Left cardiac atrium (tissue), 4 donors: ENCODE measurements at regions not wholly inside any gene's neighbourhood (a gene's known extent, or its start where the extent isn't known, plus 50 kb on each side); places are given as distances from the start of the nearest gene placed in this dataset.

Experiments
- ATAC-seq, 2 donors: fragments of 200-7000 bp; cut with Tn5 transposase; one replicate each; pipeline ENCODE4 v1.9.1; 2020; ENCODE audit warnings: mild to moderate bottlenecking in 2 of 2, moderate library complexity in 2 of 2
- DNase-seq: peaks from one replicate; pipeline ENCODE4 v3.0.0-alpha.2; 2020
- intact Hi-C, 2 donors: fragments of 100-400 bp; cut with DNase I; formaldehyde crosslinking; loops; one replicate each; pipeline versions ENCODE4 v1.14.1 to v1.15.1; 2022 to 2023
- donor health status: DM: no; HTN: yes; CAD: no.
- donor health status: DM: no; HTN: yes; CAD: no; lungs with severe emphysema.
- donor health status: DM: yes; HTN: yes; CAD: no.
- donor health status: Dilated cardiomyopathy.

- ATAC-seq (no peak), DNase-seq (no peak)
- intact Hi-C loops = no loop called here
These were observed 182.8 kb downstream of the ARL4A start for GRCh38 chr7:12870219-12870618.

DNA sequence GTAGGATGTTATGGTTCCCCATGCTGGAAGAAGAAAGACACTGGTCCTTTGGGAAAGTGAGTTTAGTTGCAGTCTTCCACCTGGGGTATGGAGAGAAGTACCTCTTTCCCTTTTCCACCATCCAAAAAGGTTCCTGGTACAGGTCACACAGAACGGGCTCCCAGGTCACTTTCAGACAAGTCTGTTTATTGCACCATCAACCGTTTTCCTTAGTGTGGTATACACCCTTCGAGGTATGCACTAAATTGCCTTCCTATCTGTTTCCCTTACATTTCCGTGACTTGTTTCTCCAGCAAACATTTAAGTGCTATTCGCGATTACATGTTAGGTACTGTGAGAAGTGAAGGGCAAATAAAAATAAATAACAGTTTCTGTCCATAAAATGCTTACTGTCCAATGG lies 185.1 kb downstream of the ARL4A start:
- DNase-seq (no peak), ATAC-seq (no peak)
- intact Hi-C loops = no loop called here

GRCh38 chr7:12873571-12873970 lies 186.1 kb downstream of the ARL4A start:
- no peak for DNase-seq
- intact Hi-C loops = no loop called here
- no peak for ATAC-seq

DNA sequence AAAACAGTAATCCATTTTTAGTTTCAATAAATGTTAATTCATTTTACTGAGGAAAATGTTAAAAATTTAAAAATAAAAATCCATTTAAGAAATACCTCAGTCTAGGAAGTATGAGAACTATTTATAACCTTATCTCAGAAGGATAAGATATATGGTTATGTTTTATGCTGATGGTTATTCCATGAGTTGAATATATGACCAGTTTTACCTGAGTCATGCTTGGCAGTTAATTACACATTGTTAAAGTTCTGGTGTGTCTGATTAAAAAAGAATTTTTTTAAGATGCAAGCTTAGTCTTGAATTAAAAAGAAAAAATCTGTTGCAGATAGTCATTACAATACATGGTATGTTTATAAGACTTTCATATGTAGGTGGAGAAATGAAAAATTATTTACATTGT lies 191.7 kb downstream of the ARL4A start:
- intact Hi-C loops = no loop called here
- no peak for ATAC-seq
- no peak for DNase-seq

- DNase-seq (no peak), ATAC-seq (no peak)
- intact Hi-C loops = no loop called here
These were observed 194.3 kb downstream of the ARL4A start for GRCh38 chr7:12881712-12882111.

DNA sequence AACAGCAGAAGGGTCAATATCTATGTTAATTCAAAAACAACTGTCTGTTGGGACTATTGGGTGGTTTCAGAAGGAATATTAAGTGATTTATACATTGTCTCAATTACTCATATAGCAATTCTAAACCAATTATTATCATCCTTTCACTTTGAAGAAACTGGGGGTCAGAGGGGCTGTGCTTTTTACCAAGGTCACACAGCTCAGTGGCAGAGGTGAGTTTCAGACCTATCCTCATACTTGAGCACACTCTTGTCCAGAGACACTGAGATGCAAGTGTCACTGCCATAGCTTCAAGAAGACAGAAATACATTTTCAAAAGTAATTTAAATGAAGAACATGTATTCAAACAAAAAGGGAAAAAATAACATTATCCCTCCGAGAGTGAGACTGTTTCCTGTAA lies 195.3 kb downstream of the ARL4A start:
- DNase-seq = no peak
- ATAC-seq = no peak
- intact Hi-C loops = no loop called here

- intact Hi-C loops = no loop called here
- ATAC-seq (no peak), DNase-seq (no peak)
These were observed 196.6 kb downstream of the ARL4A start for GRCh38 chr7:12884033-12884432.

- intact Hi-C loops = no loop called here
- no peak for ATAC-seq
- no peak for DNase-seq
These were observed 197.5 kb downstream of the ARL4A start for GRCh38 chr7:12884856-12885440.

- DNase-seq = no peak
- intact Hi-C loops = no loop called here
- ATAC-seq = no peak
These were observed 201.3 kb downstream of the ARL4A start for GRCh38 chr7:12888717-12889116.

DNA sequence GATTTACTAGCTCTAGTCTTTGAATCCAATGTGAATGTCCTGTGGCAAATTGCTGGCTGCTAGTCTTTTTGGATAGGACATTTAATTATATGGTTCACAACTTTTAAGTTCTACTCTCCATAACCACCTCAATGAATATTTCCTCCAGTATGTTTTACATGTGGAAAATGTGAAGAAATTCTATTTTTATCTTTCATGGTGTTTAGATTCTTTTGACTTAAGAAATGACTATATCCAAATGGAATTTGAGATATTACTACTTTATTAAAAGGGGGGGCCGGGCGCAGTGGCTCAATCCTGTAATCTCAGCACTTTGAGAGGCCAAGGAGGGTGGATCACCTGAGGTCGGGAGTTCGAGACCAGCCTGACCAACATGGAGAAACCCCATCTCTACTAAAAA lies 202.0 kb downstream of the ARL4A start:
- intact Hi-C loops = no loop called here
- ATAC-seq = no peak
- DNase-seq = no peak

- intact Hi-C loops = no loop called here
- no peak for DNase-seq
- ATAC-seq = no peak
These were observed 203.2 kb downstream of the ARL4A start for GRCh38 chr7:12890586-12890985.

- no peak for ATAC-seq
- intact Hi-C loops = no loop called here
- DNase-seq = no peak
These were observed 205.9 kb downstream of the ARL4A start for GRCh38 chr7:12893292-12893691.

DNA sequence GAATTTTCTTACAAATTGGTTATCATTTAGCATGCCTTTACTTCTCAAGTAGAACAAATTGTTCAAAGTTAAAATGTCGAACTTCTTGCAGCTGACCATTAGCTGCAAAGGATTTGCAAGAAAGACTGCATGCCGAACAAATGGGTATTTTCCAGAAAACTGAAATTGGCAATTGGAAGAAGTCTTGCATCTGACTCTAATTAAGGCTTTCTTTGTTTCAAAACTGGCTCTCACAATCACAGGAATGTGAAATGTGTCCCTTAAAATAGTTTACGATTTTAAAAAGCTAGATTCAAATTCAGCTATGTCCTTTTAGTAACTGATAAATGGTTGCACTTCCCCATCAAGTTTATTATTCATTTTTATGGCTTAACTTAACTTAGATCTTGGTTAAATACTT lies 207.9 kb downstream of the ARL4A start:
- no peak for ATAC-seq
- intact Hi-C loops = no loop called here
- DNase-seq = no peak

- DNase-seq = no peak
- intact Hi-C loops = no loop called here
These were observed 208.9 kb downstream of the ARL4A start for GRCh38 chr7:12896316-12896715.

DNA sequence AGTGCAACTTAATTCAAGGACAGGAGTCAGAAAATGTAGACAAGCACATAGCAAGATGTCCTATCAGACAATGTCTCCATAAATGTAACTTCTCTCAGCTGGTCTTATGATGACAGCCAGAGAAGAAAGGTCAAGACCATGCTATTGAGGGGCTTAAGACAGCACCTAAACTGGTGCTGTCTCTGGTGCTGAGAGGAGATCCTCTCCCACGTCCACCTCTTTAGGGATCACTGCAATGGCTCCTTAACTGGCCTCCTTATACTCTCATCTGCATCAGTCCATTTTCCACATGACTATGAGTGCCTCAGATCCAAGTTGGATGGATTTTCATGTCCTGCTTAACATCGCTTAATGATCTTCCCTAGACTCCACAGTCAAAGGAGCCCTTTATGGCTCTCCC lies 210.6 kb downstream of the ARL4A start:
- no peak for DNase-seq
- no peak for ATAC-seq
- intact Hi-C loops = no loop called here

More at GRCh38 chr7:12896316-12896715, 208.9 kb downstream of the ARL4A start:
- ATAC-seq = no peak

DNA sequence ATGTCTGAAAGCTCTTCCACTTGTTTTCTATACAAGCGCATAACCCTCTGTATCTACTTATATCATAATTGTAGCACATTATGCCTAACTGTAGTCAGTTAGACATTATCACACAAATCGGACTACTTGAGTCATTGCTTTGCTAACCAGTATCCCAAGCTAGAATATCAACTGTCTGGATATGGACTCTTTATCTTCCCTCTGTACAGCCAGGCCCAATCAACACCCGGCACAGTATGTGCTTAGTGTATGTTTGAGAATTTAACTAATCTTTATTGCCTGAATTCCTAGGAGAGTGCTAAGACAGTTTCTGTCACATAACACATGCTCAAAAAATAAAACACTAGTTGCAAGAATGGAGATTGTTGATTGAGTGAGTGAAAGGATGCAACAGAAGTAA lies 211.2 kb downstream of the ARL4A start:
- ATAC-seq (no peak), DNase-seq (no peak)
- intact Hi-C loops = no loop called here

DNA sequence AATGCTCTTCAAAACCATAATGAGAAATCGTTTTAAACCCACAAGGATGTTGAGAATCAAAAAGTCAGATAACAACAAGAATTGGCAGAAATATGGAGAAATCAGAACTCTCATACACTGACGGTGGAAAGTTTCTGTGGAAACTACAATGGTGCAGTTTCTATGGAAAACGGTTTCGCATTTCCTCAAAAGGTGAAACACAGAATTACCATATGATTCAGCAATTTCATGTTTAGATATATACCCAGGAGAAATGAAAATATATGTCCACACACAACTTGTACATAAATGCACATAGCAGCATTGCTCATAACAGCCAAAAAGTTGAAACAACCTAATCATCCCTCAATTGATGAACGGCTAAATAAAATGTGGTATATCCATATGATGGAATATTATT lies 218.2 kb downstream of the ARL4A start:
- no peak for DNase-seq
- no peak for ATAC-seq
- intact Hi-C loops = no loop called here

- no peak for ATAC-seq
- DNase-seq = no peak
- intact Hi-C loops = no loop called here
These were observed 220.3 kb downstream of the ARL4A start for GRCh38 chr7:12907774-12908173.

- ATAC-seq = no peak
- no peak for DNase-seq
- intact Hi-C loops = no loop called here
These were observed 222.1 kb downstream of the ARL4A start for GRCh38 chr7:12909483-12909882.

DNA sequence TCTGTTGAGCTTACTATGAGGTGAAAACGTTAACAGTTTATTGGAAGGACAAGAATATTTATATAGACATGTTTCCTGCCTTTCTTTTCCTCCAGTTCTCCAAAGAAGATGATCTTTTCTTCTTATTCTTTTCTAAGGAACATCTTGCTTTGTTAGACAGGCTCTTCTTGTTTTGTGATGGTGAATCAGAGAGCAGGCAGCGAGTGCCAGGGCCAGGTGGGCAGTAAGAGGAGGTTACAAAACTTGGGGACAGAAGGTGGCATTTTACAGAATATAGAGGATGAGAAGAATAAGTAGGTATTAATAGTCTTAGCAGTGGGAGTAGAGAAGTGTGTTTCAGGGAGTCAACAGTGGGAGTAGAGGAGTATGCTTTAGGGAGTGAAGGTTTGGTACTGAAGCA lies 223.6 kb downstream of the ARL4A start:
- no peak for ATAC-seq
- DNase-seq = no peak
- intact Hi-C loops = no loop called here

- ATAC-seq = no peak
- intact Hi-C loops = no loop called here
These were observed 225.6 kb downstream of the ARL4A start for GRCh38 chr7:12913002-12913401.

DNA sequence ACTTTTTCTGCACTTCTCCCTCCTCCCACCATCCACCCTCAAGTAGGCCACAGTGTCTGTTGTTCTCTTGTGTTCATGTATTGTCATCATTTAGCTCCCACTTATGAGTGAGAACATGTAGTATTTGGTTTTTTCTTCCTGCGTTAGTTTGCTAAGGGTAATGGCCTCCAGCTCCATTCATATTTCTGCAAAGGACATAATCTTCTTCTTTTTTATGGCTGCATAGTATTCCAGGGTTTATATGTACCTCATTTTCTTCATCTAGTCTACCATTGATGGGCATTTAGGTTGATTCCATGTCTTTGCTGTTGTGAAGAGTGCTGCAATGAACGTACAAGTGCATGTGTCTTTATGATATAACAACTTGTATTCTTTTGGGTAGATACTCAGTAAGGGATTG lies 230.4 kb downstream of the ARL4A start:
- DNase-seq (no peak), ATAC-seq (no peak)
- intact Hi-C loops = no loop called here

More at GRCh38 chr7:12913002-12913401, 225.6 kb downstream of the ARL4A start:
- no peak for DNase-seq
